ENCODE measurements at regions not wholly inside any gene's neighbourhood (a gene's known extent, or its start where the extent isn't known, plus 50 kb on each side); places are given as distances from the start of the nearest gene placed in this dataset.

DNA sequence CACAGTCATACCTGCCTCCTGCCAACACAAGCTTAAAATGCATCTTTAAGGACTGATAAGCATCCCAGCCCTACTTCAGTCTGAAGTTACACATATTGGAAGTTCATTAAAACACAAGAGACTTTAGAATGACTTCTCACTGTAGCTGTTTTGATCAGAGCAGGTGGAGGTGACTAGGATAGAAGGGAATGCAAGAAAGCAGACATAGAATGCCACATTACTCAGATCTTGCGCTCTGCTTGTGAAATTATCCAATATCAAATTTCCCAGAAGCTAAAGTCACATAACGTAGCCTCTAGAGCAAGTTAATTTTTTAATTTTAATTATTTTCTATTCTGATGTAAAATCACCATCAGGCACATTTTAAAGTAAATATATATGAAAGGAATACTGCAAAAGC lies 306.5 kb downstream of the PLOD2 start:
- no peak for TF ChIP-seq POLR2A (IDR thresholded peaks at IDR 0.05)
- H3K4me3 ChIP-seq, result no peak overlapping the region
- no peaks in the 10 kb centered on the region for H3K9me3 ChIP-seq
- no peak for ATAC-seq
- H3K36me3 ChIP-seq, result no peaks in the 10 kb centered on the region
- no peaks in the 10 kb centered on the region for H3K4me1 ChIP-seq
- no peaks in the 10 kb centered on the region for H3K27me3 ChIP-seq
- 83 to 93% methylated on average over 2 of the region's 2 CpGs for WGBS, 2 donors (ENCODE audit: low coverage in 1 of 2)
- no peak overlapping the region for H3K27ac ChIP-seq

DNA sequence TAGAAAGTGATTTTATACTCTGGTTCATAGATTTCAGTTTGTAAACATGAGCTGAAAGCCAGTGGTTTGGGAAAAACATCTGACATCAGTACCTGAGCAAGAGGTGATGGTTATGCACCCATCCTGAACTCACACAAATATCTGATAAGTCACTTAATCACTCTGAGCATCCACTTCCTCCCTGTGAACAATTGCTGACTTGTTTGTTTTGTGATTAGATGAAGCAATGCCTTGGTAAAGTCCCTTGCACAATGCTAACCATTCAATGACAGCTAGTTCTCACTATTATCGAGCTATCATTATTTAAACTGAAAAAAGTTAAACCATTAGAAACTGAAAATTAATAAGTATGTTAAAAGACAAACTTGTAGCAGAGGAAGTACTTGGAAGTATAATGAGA lies 303.0 kb downstream of the PLOD2 start:
- ATAC-seq, result no peak
- no peaks in the 10 kb centered on the region for H3K27me3 ChIP-seq
- WGBS, 2 donors (ENCODE audit: low coverage in 1 of 2), result 78 to 88% methylated on average over 1 of the region's 1 CpG
- H3K9me3 ChIP-seq, result no peaks in the 10 kb centered on the region
- H3K36me3 ChIP-seq, result no peaks in the 10 kb centered on the region
- H3K4me1 ChIP-seq, result no peaks in the 10 kb centered on the region
- H3K4me3 ChIP-seq, result no peak overlapping the region
- no peak for TF ChIP-seq EP300 (IDR thresholded peaks at IDR 0.05)
- TF ChIP-seq, protein P1, sequence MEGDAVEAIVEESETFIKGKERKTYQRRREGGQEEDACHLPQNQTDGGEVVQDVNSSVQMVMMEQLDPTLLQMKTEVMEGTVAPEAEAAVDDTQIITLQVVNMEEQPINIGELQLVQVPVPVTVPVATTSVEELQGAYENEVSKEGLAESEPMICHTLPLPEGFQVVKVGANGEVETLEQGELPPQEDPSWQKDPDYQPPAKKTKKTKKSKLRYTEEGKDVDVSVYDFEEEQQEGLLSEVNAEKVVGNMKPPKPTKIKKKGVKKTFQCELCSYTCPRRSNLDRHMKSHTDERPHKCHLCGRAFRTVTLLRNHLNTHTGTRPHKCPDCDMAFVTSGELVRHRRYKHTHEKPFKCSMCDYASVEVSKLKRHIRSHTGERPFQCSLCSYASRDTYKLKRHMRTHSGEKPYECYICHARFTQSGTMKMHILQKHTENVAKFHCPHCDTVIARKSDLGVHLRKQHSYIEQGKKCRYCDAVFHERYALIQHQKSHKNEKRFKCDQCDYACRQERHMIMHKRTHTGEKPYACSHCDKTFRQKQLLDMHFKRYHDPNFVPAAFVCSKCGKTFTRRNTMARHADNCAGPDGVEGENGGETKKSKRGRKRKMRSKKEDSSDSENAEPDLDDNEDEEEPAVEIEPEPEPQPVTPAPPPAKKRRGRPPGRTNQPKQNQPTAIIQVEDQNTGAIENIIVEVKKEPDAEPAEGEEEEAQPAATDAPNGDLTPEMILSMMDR (IDR thresholded peaks at IDR 0.05), result no peak
- H3K27ac ChIP-seq, result no peak overlapping the region

DNA sequence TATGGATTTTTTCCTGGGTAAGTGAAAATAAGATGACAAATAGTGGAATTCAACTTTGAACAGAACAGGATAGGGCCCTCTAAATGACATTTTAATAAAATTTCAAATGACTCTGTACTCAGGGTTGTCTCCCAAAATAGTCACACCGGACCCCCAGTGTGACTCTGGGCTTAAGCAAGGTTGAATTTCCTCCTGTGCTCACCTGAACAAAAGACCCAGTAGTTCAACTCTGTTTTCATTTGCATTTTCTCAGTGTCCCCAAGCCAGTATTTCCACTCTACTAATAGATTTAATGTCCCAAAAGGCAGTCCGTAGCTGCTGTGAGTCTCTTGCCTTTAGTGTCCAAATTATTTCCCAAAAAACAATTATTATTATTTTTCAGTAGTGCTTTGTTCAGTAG lies 296.6 kb downstream of the PLOD2 start:
- no peak for ATAC-seq
- Histone ChIP-seq H3K27me3 (no peaks in the 10 kb centered on the region), H3K9me3 (no peaks in the 10 kb centered on the region)

DNA sequence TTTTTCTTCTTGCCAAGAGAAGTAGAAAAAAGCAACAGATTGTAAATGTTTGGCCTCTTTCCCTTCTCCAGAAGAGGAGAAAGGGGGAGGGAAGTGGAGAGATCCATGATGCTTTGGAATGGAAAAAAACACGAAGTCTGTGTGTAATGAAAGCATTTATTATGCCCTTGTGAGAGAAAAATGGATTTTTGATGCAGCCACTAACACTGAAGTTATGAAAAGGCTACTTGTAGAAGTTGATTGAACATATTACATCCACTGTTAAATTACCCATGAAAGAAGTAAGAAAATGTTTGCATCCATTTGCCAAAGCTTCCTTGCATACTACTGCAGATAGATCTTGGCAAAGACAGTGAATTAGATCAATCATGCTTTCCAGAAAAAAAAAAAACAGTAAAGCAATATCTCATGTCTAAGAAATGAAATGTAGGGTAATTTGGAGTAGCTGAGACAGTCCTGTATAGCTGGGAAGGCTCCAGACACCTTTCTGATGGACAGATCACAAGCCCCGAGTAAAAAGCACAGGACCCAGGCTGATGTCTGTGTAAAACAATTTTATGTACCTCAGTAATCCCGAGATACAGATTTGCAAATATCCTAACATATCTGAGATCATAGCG lies 295.5 kb downstream of the PLOD2 start:
- peak overlapping the region in 1 of 4 donors; percentile 26 for H3K27ac ChIP-seq
- WGBS, 2 donors (ENCODE audit: low coverage in 1 of 2), result 24 to 41% methylated on average over 4 of the region's 4 CpGs
- TF ChIP-seq EP300 (IDR thresholded peaks at IDR 0.05) (no peak), POLR2AphosphoS5 (IDR thresholded peaks at IDR 0.05) (no peak), POLR2A (IDR thresholded peaks at IDR 0.05) (no peak)
- TF ChIP-seq, protein P1 (IDR thresholded peaks at IDR 0.05), result no peak
- ATAC-seq, result peak; percentile 41
- no peaks in the 10 kb centered on the region for H3K9me3 ChIP-seq
- H3K36me3 ChIP-seq, result no peaks in the 10 kb centered on the region
- peaks cover 0 to 13% (median 0%) of the 10 kb centered on the region in 3 donors for H3K4me1 ChIP-seq
- H3K27me3 ChIP-seq, result no peaks in the 10 kb centered on the region
- H3K4me3 ChIP-seq, result no peak overlapping the region

More for the DNA sequence above, 296.6 kb downstream of the PLOD2 start:
- Histone ChIP-seq H3K36me3 (no peaks in the 10 kb centered on the region), H3K27ac (no peak overlapping the region), H3K4me1 (peaks cover 0 to 13% (median 0%) of the 10 kb centered on the region in 3 donors), H3K4me3 (no peak overlapping the region)
- 78 to 86% methylated on average over 1 to 2 of the region's 2 CpGs for WGBS, 2 donors (ENCODE audit: low coverage in 1 of 2)
- TF ChIP-seq POLR2A (IDR thresholded peaks at IDR 0.05), result no peak
- no peak for TF ChIP-seq EP300 (IDR thresholded peaks at IDR 0.05)
- TF ChIP-seq, protein P1 (IDR thresholded peaks at IDR 0.05), result no peak
- no peak for TF ChIP-seq POLR2AphosphoS5 (IDR thresholded peaks at IDR 0.05)

DNA sequence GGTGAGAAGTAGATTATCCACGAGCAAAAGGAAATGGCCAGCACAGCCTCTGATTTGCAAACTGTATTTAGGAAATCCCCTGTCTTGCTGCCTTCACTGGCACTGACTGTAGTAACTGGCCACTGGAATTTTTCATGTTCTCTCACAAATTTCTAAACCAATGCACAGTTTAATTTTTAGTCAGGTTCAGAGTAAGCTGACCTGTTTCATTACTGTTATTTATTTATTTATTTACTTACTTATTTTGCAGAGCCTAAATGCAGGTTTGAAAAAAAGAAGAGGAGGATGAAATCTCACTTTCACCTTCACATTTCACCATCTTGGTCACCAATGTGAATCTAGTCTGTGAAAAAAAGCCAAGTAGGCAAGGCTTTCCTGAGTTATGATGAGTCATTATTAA lies 291.0 kb downstream of the PLOD2 start:
- H3K9me3 ChIP-seq, result no peaks in the 10 kb centered on the region
- H3K4me1 ChIP-seq, result peaks cover 0 to 12% (median 0%) of the 10 kb centered on the region in 3 donors
- WGBS, 2 donors (ENCODE audit: low coverage in 1 of 2), result 11 to 15% methylated on average over 1 of the region's 1 CpG
- H3K36me3 ChIP-seq, result no peaks in the 10 kb centered on the region
- no peak overlapping the region for H3K27ac ChIP-seq
- TF ChIP-seq POLR2AphosphoS5 (IDR thresholded peaks at IDR 0.05), result no peak
- no peak for TF ChIP-seq POLR2A (IDR thresholded peaks at IDR 0.05)
- TF ChIP-seq, protein P1 (IDR thresholded peaks at IDR 0.05), result no peak
- no peak for TF ChIP-seq EP300 (IDR thresholded peaks at IDR 0.05)
- ATAC-seq, result no peak
- H3K4me3 ChIP-seq, result no peak overlapping the region
- H3K27me3 ChIP-seq, result no peaks in the 10 kb centered on the region
